Activated T-cell treated with anti-CD3 and anti-CD28 coated beads, Interleukin-2, amount 50 U/mL, for 4 hours (primary cell): ENCODE measurements at regions not wholly inside any gene's neighbourhood (a gene's known extent, or its start where the extent isn't known, plus 50 kb on each side); places are given as distances from the start of the nearest gene placed in this dataset.
"Not testable (repeated sequence)": the region's sequence is repeated elsewhere in the genome, so short reads cannot be mapped to it uniquely, and the experiment has no call there.

ENCODE experiments used
- ATAC-seq, 2 donors: fragments of 200-7000 bp; cut with Tn5 transposase; one replicate each; pipeline ENCODE4 v1.10.0; 2021
- DNase-seq: peaks from one replicate; pipeline ENCODE4 v3.0.0-alpha.2; 2020
- H3K27me3 Mint-ChIP-seq: one replicate; pipeline ENCODE4 v1.8.0; 2021; ENCODE audit warnings: low read depth, mixed read lengths
- H3K36me3 Mint-ChIP-seq: one replicate; pipeline ENCODE4 v1.8.0; 2022; ENCODE audit warnings: mixed read lengths; ENCODE audit not compliant: insufficient read depth
- H3K4me1 Mint-ChIP-seq: one replicate; pipeline ENCODE4 v1.8.0; 2021; ENCODE audit warnings: low read depth, mixed read lengths
- H3K4me3 Mint-ChIP-seq: one replicate; pipeline ENCODE4 v1.8.0; 2021; ENCODE audit warnings: mild to moderate bottlenecking, moderate library complexity, mixed read lengths
- H3K9me3 Mint-ChIP-seq: one replicate; pipeline ENCODE4 v1.8.0; 2021; ENCODE audit warnings: mixed read lengths

GRCh38 chr2:120637847-120638246 lies 97.8 kb upstream of the GLI2 start:
- no peak for DNase-seq
- Mint-ChIP-seq H3K9me3 (no peaks in the 10 kb centered on the region), H3K36me3 (no peaks in the 10 kb centered on the region), H3K4me3 (no peak overlapping the region), H3K27me3 (peaks cover 4% of the 10 kb centered on the region), H3K4me1 (no peaks in the 10 kb centered on the region)
- no peak for ATAC-seq

- no peak for ATAC-seq
- Mint-ChIP-seq H3K9me3 (no peaks in the 10 kb centered on the region), H3K4me1 (no peaks in the 10 kb centered on the region), H3K36me3 (no peaks in the 10 kb centered on the region), H3K27me3 (peaks cover 4% of the 10 kb centered on the region), H3K4me3 (no peak overlapping the region)
- DNase-seq, result no peak
Observed at GRCh38 chr2:120638450-120638849, 97.2 kb upstream of the GLI2 start.

GRCh38 chr2:120641366-120641771 lies 94.3 kb upstream of the GLI2 start:
- ATAC-seq (no peak), DNase-seq (no peak)
- Mint-ChIP-seq H3K4me3 (no peak overlapping the region), H3K9me3 (no peaks in the 10 kb centered on the region), H3K36me3 (no peaks in the 10 kb centered on the region), H3K27me3 (peaks cover 4% of the 10 kb centered on the region), H3K4me1 (no peaks in the 10 kb centered on the region)

GRCh38 chr2:120642646-120643045 lies 93.0 kb upstream of the GLI2 start:
- Mint-ChIP-seq H3K36me3 (no peaks in the 10 kb centered on the region), H3K9me3 (no peaks in the 10 kb centered on the region), H3K4me1 (no peaks in the 10 kb centered on the region), H3K27me3 (no peaks in the 10 kb centered on the region), H3K4me3 (no peak overlapping the region)
- DNase-seq, result no peak
- no peak for ATAC-seq

- ATAC-seq, result no peak
- Mint-ChIP-seq H3K4me1 (no peaks in the 10 kb centered on the region), H3K4me3 (no peak overlapping the region)
Observed at GRCh38 chr2:120646994-120647393, 88.7 kb upstream of the GLI2 start.

GRCh38 chr2:120647487-120647886 lies 88.2 kb upstream of the GLI2 start:
- Mint-ChIP-seq H3K36me3 (no peaks in the 10 kb centered on the region), H3K27me3 (no peaks in the 10 kb centered on the region), H3K4me3 (no peak overlapping the region), H3K4me1 (no peaks in the 10 kb centered on the region), H3K9me3 (peaks cover 15% of the 10 kb centered on the region)
- DNase-seq, result no peak
- ATAC-seq, result no peak

More at GRCh38 chr2:120646994-120647393, 88.7 kb upstream of the GLI2 start:
- no peak for DNase-seq
- Mint-ChIP-seq H3K27me3 (no peaks in the 10 kb centered on the region), H3K9me3 (peaks cover 15% of the 10 kb centered on the region), H3K36me3 (no peaks in the 10 kb centered on the region)

GRCh38 chr2:120649381-120649780 lies 86.3 kb upstream of the GLI2 start:
- not testable (repeated sequence) for ATAC-seq, DNase-seq, H3K4me3 Mint-ChIP-seq, H3K36me3 Mint-ChIP-seq, H3K4me1 Mint-ChIP-seq, H3K27me3 Mint-ChIP-seq
- peaks cover 15% of the 10 kb centered on the region for H3K9me3 Mint-ChIP-seq

GRCh38 chr2:120650022-120650644 lies 85.5 kb upstream of the GLI2 start:
- ATAC-seq (no peak), DNase-seq (no peak)
- Mint-ChIP-seq H3K9me3 (peaks cover 15% of the 10 kb centered on the region), H3K36me3 (no peaks in the 10 kb centered on the region), H3K4me1 (peaks cover under 1% of the 10 kb centered on the region), H3K27me3 (peaks cover 6% of the 10 kb centered on the region), H3K4me3 (no peak overlapping the region)

- Mint-ChIP-seq H3K36me3 (no peaks in the 10 kb centered on the region), H3K9me3 (peaks cover 15% of the 10 kb centered on the region), H3K27me3 (peaks cover 16% of the 10 kb centered on the region), H3K4me1 (peaks cover 2% of the 10 kb centered on the region), H3K4me3 (no peak overlapping the region)
- ATAC-seq (no peak), DNase-seq (no peak)
Observed at GRCh38 chr2:120651818-120652217, 83.8 kb upstream of the GLI2 start.

GRCh38 chr2:120653046-120653445 lies 82.6 kb upstream of the GLI2 start:
- Mint-ChIP-seq H3K27me3 (peaks cover 21% of the 10 kb centered on the region), H3K4me3 (no peak overlapping the region), H3K36me3 (no peaks in the 10 kb centered on the region), H3K4me1 (peaks cover 2% of the 10 kb centered on the region), H3K9me3 (peaks cover 15% of the 10 kb centered on the region)
- DNase-seq, result no peak
- ATAC-seq, result no peak

- peaks cover 23% of the 10 kb centered on the region for H3K27me3 Mint-ChIP-seq
- H3K9me3 Mint-ChIP-seq, result peaks cover 15% of the 10 kb centered on the region
- H3K4me3 Mint-ChIP-seq, result no peak overlapping the region
- DNase-seq, result no peak
- peaks cover 2% of the 10 kb centered on the region for H3K4me1 Mint-ChIP-seq
- H3K36me3 Mint-ChIP-seq, result no peaks in the 10 kb centered on the region
- no peak for ATAC-seq
Observed at GRCh38 chr2:120653871-120654270, 81.8 kb upstream of the GLI2 start.

GRCh38 chr2:120654381-120655134 lies 81.1 kb upstream of the GLI2 start:
- no peaks in the 10 kb centered on the region for H3K36me3 Mint-ChIP-seq
- DNase-seq (no peak), ATAC-seq (no peak)
- H3K4me1 Mint-ChIP-seq, result peaks cover 2% of the 10 kb centered on the region
- H3K4me3 Mint-ChIP-seq, result no peak overlapping the region
- peaks cover 26% of the 10 kb centered on the region for H3K27me3 Mint-ChIP-seq
- H3K9me3 Mint-ChIP-seq, result peaks cover 15% of the 10 kb centered on the region

GRCh38 chr2:120656273-120656950 lies 79.3 kb upstream of the GLI2 start:
- ATAC-seq (no peak), DNase-seq (no peak)
- no peaks in the 10 kb centered on the region for H3K36me3 Mint-ChIP-seq
- no peaks in the 10 kb centered on the region for H3K9me3 Mint-ChIP-seq
- peaks cover 28% of the 10 kb centered on the region for H3K27me3 Mint-ChIP-seq
- H3K4me3 Mint-ChIP-seq, result no peak overlapping the region
- H3K4me1 Mint-ChIP-seq, result peaks cover 2% of the 10 kb centered on the region

GRCh38 chr2:120658042-120658769 lies 77.5 kb upstream of the GLI2 start:
- DNase-seq, result no peak
- peaks cover 32% of the 10 kb centered on the region for H3K27me3 Mint-ChIP-seq
- peaks cover 2% of the 10 kb centered on the region for H3K4me1 Mint-ChIP-seq
- no peaks in the 10 kb centered on the region for H3K9me3 Mint-ChIP-seq
- H3K36me3 Mint-ChIP-seq, result no peaks in the 10 kb centered on the region
- no peak for ATAC-seq
- no peak overlapping the region for H3K4me3 Mint-ChIP-seq
